CD8-positive, alpha-beta memory T cell (primary cell): ENCODE measurements at regions not wholly inside any gene's neighbourhood (a gene's known extent, or its start where the extent isn't known, plus 50 kb on each side); places are given as distances from the start of the nearest gene placed in this dataset.
A peak's percentile ranks its signal among the peaks of the same experiment; 100 is the strongest.

Source experiments
- CTCF ChIA-PET: fragments of 350-600 bp; sonication (Branson Sonifier 250); formaldehyde crosslinking; loops from one replicate; lab custom pipeline; 2021; ENCODE audit warnings: antibody characterized with exemption; lab: Charles Lee
- POLR2A ChIA-PET: fragments of 350-600 bp; sonication (Branson Sonifier 250); formaldehyde crosslinking; loops from one replicate; lab custom pipeline; 2021; ENCODE audit warnings: antibody characterized with exemption; lab: Charles Lee
- DNase-seq, 5 donors: peaks; one replicate each; pipeline versions ENCODE4 v3.0.0 to v3.0.0-alpha.2; 2020 to 2022; ENCODE audit warnings: mixed read lengths in 1 of 5
- H3K27ac ChIP-seq: one replicate; pipeline ENCODE4 v1.7.0; 2013; ENCODE audit warnings: low read depth, mild to moderate bottlenecking, low read length, moderate library complexity
- H3K27me3 ChIP-seq: 2 replicates; pipeline ENCODE4 v1.7.0; 2013; ENCODE audit warnings: low read length, mild to moderate bottlenecking; ENCODE audit not compliant: insufficient read depth, poor library complexity, severe bottlenecking
- H3K36me3 ChIP-seq: 2 replicates; pipeline ENCODE4 v1.7.0; 2013; ENCODE audit warnings: mild to moderate bottlenecking, low read length, moderate library complexity; ENCODE audit not compliant: insufficient read depth
- H3K4me1 ChIP-seq: 2 replicates; pipeline ENCODE4 v1.7.0; 2013; ENCODE audit warnings: mild to moderate bottlenecking, low read length, moderate library complexity; ENCODE audit not compliant: insufficient read depth
- H3K4me3 ChIP-seq: 2 replicates; pipeline ENCODE4 v1.7.0; 2013; ENCODE audit warnings: mild to moderate bottlenecking, low read length
- H3K9me3 ChIP-seq: 2 replicates; pipeline ENCODE4 v1.7.0; 2013; ENCODE audit warnings: mild to moderate bottlenecking, low read length
- H3K27ac Mint-ChIP-seq, 8 donors: one replicate each; pipeline ENCODE4 v1.8.0; 2020 to 2021; ENCODE audit warnings: mixed read lengths in 8 of 8, mild to moderate bottlenecking in 6 of 8, inconsistent platforms in 3 of 8, moderate library complexity in 3 of 8
- H3K27me3 Mint-ChIP-seq, 2 donors: one replicate each; pipeline ENCODE4 v1.8.0; 2020 to 2021; ENCODE audit warnings: mixed read lengths in 2 of 2, mild to moderate bottlenecking in 1 of 2, moderate library complexity in 1 of 2
- H3K36me3 Mint-ChIP-seq, 3 donors: one replicate each; pipeline ENCODE4 v1.8.0; 2020 to 2021; ENCODE audit warnings: mixed read lengths in 3 of 3, inconsistent platforms in 1 of 3, mild to moderate bottlenecking in 1 of 3
- H3K4me1 Mint-ChIP-seq, 3 donors: one replicate each; pipeline ENCODE4 v1.8.0; 2020 to 2021; ENCODE audit warnings: mixed read lengths in 3 of 3, inconsistent platforms in 1 of 3, mild to moderate bottlenecking in 1 of 3
- H3K4me3 Mint-ChIP-seq, 7 donors: one replicate each; pipeline ENCODE4 v1.8.0; 2020 to 2021; ENCODE audit warnings: mixed read lengths in 7 of 7, mild to moderate bottlenecking in 6 of 7, moderate library complexity in 4 of 7, inconsistent platforms in 2 of 7
- H3K9me3 Mint-ChIP-seq, 5 donors: one replicate each; pipeline ENCODE4 v1.8.0; 2020 to 2022; ENCODE audit warnings: mixed read lengths in 5 of 5, mild to moderate bottlenecking in 3 of 5, moderate library complexity in 2 of 5, inconsistent platforms in 1 of 5

DNA sequence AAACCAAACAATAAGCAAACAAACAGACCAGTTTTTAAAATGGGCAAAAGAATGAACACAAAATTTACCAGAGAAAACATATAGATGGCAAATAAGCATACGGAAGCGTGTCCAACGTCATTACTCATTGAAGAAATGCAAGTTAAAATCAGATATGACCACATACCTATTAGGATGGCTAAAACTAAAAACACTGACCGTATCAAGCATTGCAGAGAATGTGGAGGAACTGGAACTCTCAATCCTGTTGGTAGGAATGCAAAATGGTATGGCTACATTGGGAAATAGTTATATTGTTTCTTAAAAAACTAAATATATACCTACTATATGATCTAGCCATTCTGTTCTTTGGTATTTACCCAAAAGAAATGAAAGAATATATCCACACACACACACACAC is 129.4 kb upstream of the ACO1 start:
- Histone ChIP-seq H3K36me3 (no peaks in the 10 kb centered on the region), H3K9me3 (no peaks in the 10 kb centered on the region), H3K4me1 (no peaks in the 10 kb centered on the region), H3K4me3 (no peak overlapping the region), H3K27me3 (no peaks in the 10 kb centered on the region), H3K27ac (no peak overlapping the region)
- ChIA-PET POLR2A (no interaction called here), CTCF (no interaction called here)
- no peak for DNase-seq
- H3K27ac Mint-ChIP-seq: no peak overlapping the region
- H3K4me1 Mint-ChIP-seq: no peaks in the 10 kb centered on the region
- no peaks in the 10 kb centered on the region for H3K36me3 Mint-ChIP-seq
- peaks cover 0 to 2% (median 0%) of the 10 kb centered on the region in 5 donors for H3K9me3 Mint-ChIP-seq
- peaks cover 4% of the 10 kb centered on the region in 2 donors for H3K27me3 Mint-ChIP-seq
- H3K4me3 Mint-ChIP-seq: no peak overlapping the region

DNA sequence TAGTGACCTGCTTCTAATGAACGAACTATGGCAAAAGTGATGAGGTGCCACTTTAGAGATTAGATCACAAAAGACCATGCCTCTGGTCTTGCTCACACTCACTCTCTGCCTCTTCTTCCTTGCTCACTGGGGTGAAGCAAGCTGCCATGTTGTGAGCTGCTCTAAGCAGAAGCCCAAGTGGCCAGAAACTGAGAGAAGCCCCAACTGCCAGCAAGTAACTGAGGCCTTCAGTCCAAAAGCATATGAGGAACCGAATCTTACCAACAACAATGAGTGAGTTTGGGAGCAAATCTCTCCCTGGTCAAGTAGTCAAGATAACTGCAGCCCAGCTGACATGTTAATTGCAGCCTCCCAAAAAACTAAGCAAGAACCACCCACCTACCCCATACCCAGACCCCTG is 126.0 kb upstream of the ACO1 start:
- Histone ChIP-seq H3K4me1 (no peaks in the 10 kb centered on the region), H3K36me3 (no peaks in the 10 kb centered on the region), H3K9me3 (no peaks in the 10 kb centered on the region), H3K27ac (no peak overlapping the region), H3K4me3 (no peak overlapping the region), H3K27me3 (no peaks in the 10 kb centered on the region)
- ChIA-PET CTCF (no interaction called here), POLR2A (no interaction called here)
- Mint-ChIP-seq H3K4me3 (no peak overlapping the region), H3K4me1 (no peaks in the 10 kb centered on the region), H3K9me3 (peaks cover 0 to 4% (median 0%) of the 10 kb centered on the region in 5 donors), H3K36me3 (no peaks in the 10 kb centered on the region), H3K27me3 (peaks cover 8 to 10% of the 10 kb centered on the region in 2 donors), H3K27ac (no peak overlapping the region)
- no peak for DNase-seq

DNA sequence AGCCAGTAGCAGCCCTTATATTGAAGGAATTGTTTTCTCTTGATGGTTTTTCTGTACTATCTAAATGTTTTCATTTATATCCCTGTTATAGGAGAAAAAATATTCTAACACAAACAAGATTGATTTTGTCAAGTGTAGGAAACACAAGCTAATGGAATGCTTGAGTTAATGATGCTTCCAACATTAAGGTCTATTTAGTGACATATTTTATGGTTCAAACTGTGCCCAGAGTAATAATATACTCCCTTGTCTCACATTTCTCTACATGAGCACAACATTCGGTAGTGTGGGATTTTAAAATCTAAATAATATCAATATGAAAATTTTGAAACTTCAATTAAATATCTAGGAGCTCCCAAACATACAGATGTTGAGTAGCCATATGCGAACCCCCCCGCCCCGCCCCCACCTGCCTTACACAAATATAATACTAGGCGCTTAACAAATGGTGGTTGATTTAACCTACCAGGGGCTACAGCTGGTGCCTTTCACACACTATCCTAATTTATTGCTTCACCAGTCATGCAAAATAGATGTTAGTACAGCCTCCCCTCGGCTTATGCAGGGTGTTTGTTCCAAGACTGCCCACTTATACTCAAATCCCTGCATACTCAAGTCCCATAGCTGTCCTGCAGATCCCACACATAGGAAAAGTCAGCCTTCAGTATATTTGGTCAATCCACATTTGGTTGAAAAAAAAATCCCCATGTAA is 124.1 kb upstream of the ACO1 start:
- H3K4me1 Mint-ChIP-seq: no peaks in the 10 kb centered on the region
- no peaks in the 10 kb centered on the region for H3K36me3 Mint-ChIP-seq
- no peaks in the 10 kb centered on the region for H3K36me3 ChIP-seq
- peaks cover 0 to 4% (median 0%) of the 10 kb centered on the region in 5 donors for H3K9me3 Mint-ChIP-seq
- H3K27ac Mint-ChIP-seq: no peak overlapping the region
- no peaks in the 10 kb centered on the region for H3K27me3 ChIP-seq
- DNase-seq: no peak
- H3K27ac ChIP-seq: no peak overlapping the region
- ChIA-PET CTCF (no interaction called here), POLR2A (no interaction called here)
- no peaks in the 10 kb centered on the region for H3K9me3 ChIP-seq
- no peak overlapping the region for H3K4me3 Mint-ChIP-seq
- no peaks in the 10 kb centered on the region for H3K4me1 ChIP-seq
- peaks cover 8 to 24% of the 10 kb centered on the region in 2 donors for H3K27me3 Mint-ChIP-seq
- no peak overlapping the region for H3K4me3 ChIP-seq

DNA sequence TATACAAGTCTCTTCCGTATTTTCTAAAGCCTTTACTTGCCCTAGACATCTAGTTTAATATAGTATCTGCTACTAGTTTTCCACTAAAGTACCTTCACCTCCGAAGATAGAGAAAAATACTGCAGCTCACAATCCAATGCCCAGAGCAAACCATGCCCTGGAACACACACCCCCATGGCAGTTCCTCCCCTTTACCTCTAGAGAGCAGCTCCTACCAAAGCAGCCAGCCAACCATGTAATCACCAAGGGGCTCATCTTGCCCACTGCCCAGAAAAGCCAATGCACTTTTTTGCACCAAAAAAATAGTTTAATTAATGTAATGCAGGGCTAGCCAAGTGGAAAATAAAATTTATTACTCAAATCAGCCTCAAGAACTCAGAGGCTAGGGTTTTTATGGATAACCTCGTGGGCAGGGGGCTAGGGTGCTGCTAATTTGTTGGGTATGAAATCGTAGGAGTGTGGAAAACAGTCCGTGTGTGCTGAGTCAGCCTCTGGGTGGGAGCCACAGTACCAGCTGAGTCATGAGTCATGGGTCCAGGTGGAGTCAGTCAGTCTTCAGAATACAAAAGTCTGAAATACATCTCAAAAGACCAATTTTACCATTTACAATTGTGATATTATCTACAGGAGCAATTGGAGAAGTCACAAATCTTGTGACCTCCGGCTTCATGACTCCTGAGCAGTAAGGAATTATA is 120.1 kb upstream of the ACO1 start:
- Histone ChIP-seq H3K4me1 (no peaks in the 10 kb centered on the region), H3K36me3 (no peaks in the 10 kb centered on the region), H3K27ac (no peak overlapping the region), H3K4me3 (no peak overlapping the region), H3K27me3 (no peaks in the 10 kb centered on the region), H3K9me3 (no peaks in the 10 kb centered on the region)
- H3K4me3 Mint-ChIP-seq: no peak overlapping the region
- no peak for DNase-seq
- H3K9me3 Mint-ChIP-seq: peaks cover 0 to 4% (median 0%) of the 10 kb centered on the region in 5 donors
- ChIA-PET POLR2A (no interaction called here), CTCF (no interaction called here)
- H3K36me3 Mint-ChIP-seq: no peaks in the 10 kb centered on the region
- peak overlapping the region in 1 of 8 donors; percentile 54 for H3K27ac Mint-ChIP-seq
- H3K27me3 Mint-ChIP-seq: peaks cover 4 to 35% of the 10 kb centered on the region in 2 donors
- H3K4me1 Mint-ChIP-seq: no peaks in the 10 kb centered on the region

DNA sequence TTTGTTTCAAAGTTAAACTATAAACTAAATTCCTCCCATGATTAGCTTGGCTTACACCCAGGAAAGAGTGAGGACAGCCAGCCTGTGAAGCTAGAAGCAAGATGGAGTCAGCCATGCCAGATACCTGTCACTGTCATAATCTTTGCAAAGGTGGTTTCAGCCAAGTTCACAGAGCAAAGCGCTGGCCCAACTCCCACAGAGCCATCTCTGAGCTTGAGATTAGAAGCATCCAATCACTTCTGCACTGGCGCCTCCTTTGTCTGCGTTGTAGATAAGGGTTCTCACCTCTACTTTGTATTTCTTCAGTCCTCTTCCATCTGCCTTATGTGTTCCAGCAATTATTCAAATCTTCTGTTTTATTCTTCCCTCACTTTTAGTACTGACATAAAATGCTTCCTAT is 119.4 kb upstream of the ACO1 start:
- Histone ChIP-seq H3K4me3 (no peak overlapping the region), H3K9me3 (no peaks in the 10 kb centered on the region), H3K27ac (no peak overlapping the region), H3K36me3 (no peaks in the 10 kb centered on the region), H3K27me3 (no peaks in the 10 kb centered on the region), H3K4me1 (no peaks in the 10 kb centered on the region)
- Mint-ChIP-seq H3K27ac (no peak overlapping the region), H3K36me3 (no peaks in the 10 kb centered on the region), H3K4me1 (no peaks in the 10 kb centered on the region), H3K4me3 (no peak overlapping the region), H3K27me3 (peaks cover 4 to 35% of the 10 kb centered on the region in 2 donors), H3K9me3 (peaks cover 0 to 4% (median 0%) of the 10 kb centered on the region in 5 donors)
- ChIA-PET CTCF (no interaction called here), POLR2A (no interaction called here)
- DNase-seq: no peak

DNA sequence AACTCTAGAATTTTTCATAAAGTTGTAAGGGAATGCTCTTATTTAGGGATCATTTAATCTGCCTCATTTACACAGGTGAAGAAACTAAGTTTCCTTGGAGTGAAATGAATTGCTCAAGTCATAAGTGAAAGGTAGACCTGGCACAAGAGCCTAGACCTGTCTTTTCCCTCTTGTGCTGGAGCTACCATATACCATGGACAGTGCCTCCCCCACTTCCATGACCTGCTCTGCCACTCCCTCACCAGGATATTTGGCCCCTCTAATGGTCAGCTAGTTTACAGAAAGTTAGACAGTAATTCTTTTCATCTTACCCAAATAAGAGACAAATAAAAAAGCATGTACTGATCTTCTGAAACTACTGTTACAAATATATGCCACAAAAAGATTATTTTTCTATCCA is 105.5 kb upstream of the ACO1 start:
- Mint-ChIP-seq H3K27ac (no peak overlapping the region), H3K4me3 (no peak overlapping the region)
- CTCF ChIA-PET: no interaction called here

DNA sequence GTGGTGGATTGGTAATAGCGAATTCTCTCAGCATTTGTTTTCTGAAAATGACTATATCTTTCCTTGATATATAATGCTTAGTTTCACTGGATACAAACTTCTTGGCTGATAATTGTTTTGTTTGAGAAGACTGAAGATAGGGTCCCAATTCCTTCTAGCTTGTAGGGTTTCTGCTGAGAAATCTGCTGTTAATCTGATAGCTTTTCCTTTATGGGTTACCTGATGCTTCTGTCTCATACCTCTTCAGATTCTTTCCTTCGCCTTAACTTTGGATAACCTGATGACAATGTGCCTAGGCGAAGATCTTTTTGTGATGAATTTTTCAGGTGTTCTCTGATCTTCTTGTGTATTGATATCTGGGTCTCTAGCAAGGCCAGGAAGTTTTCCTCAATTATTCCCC is 94.7 kb upstream of the ACO1 start:
- no peaks in the 10 kb centered on the region for H3K9me3 Mint-ChIP-seq
- H3K36me3 Mint-ChIP-seq: no peaks in the 10 kb centered on the region
- Histone ChIP-seq H3K27me3 (no peaks in the 10 kb centered on the region), H3K9me3 (no peaks in the 10 kb centered on the region), H3K36me3 (no peaks in the 10 kb centered on the region), H3K4me1 (no peaks in the 10 kb centered on the region), H3K4me3 (no peak overlapping the region), H3K27ac (no peak overlapping the region)
- no peak for DNase-seq
- CTCF ChIA-PET: no interaction called here
- H3K4me1 Mint-ChIP-seq: no peaks in the 10 kb centered on the region
- no peak overlapping the region for H3K27ac Mint-ChIP-seq
- peaks cover 7 to 23% of the 10 kb centered on the region in 2 donors for H3K27me3 Mint-ChIP-seq
- POLR2A ChIA-PET: no interaction called here
- H3K4me3 Mint-ChIP-seq: no peak overlapping the region

More for the DNA sequence above, 105.5 kb upstream of the ACO1 start:
- no peaks in the 10 kb centered on the region for H3K4me1 ChIP-seq
- Mint-ChIP-seq H3K9me3 (no peaks in the 10 kb centered on the region), H3K27me3 (peaks cover 0 to 1% of the 10 kb centered on the region in 2 donors), H3K4me1 (no peaks in the 10 kb centered on the region), H3K36me3 (no peaks in the 10 kb centered on the region)
- DNase-seq: no peak
- no peak overlapping the region for H3K4me3 ChIP-seq
- no peaks in the 10 kb centered on the region for H3K36me3 ChIP-seq
- H3K27ac ChIP-seq: no peak overlapping the region
- POLR2A ChIA-PET: no interaction called here
- no peaks in the 10 kb centered on the region for H3K9me3 ChIP-seq
- no peaks in the 10 kb centered on the region for H3K27me3 ChIP-seq

DNA sequence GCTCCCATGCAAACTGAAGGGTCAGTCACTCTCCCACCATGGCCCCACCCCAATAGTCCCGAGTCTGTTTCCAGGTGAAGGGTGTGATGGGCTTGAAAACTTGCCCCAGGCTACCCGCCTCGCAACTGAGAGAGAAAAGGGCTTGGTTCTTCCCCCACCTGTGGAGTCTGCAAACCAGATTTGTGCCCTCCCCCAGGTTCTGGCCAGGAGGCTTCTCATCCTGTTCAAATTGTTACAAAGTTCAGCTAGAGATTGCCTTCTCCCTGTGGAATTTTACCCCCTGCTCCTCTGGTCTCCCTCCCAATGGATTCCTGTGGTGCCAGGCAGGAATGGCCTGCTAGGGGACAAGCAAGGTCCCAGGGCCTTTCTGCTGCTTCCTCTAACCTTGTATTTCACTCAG is 93.1 kb upstream of the ACO1 start:
- H3K27ac Mint-ChIP-seq: no peak overlapping the region
- no peak overlapping the region for H3K4me3 ChIP-seq
- H3K4me3 Mint-ChIP-seq: no peak overlapping the region
- no peaks in the 10 kb centered on the region for H3K9me3 Mint-ChIP-seq
- H3K36me3 ChIP-seq: no peaks in the 10 kb centered on the region
- H3K9me3 ChIP-seq: no peaks in the 10 kb centered on the region
- CTCF ChIA-PET: no interaction called here
- H3K27me3 Mint-ChIP-seq: peaks cover 7 to 32% of the 10 kb centered on the region in 2 donors
- no peaks in the 10 kb centered on the region for H3K27me3 ChIP-seq
- POLR2A ChIA-PET: no interaction called here
- no peaks in the 10 kb centered on the region for H3K4me1 Mint-ChIP-seq
- no peak overlapping the region for H3K27ac ChIP-seq
- no peak for DNase-seq
- H3K4me1 ChIP-seq: no peaks in the 10 kb centered on the region
- no peaks in the 10 kb centered on the region for H3K36me3 Mint-ChIP-seq
